Stimulated activated CD4-positive, alpha-beta T cell treated with anti-CD3 and anti-CD28 coated beads, Interleukin-2, amount 100 ng/mL, for 48 hours (primary cell): ENCODE measurements at regions not wholly inside any gene's neighbourhood (a gene's known extent, or its start where the extent isn't known, plus 50 kb on each side); places are given as distances from the start of the nearest gene placed in this dataset.

Source experiments
- DNase-seq, 2 donors: peaks; one replicate each; pipeline ENCODE4 v3.0.0-alpha.2; 2020

- no peak for DNase-seq
These were observed 784.1 kb downstream of the PCDH18 start for GRCh38 chr4:136748165-136748564.

GRCh38 chr4:136743238-136743637 lies 789.1 kb downstream of the PCDH18 start:
- DNase-seq, result no peak

GRCh38 chr4:136742333-136742732 lies 790.0 kb downstream of the PCDH18 start:
- no peak for DNase-seq

- DNase-seq, result no peak
These were observed 790.8 kb downstream of the PCDH18 start for GRCh38 chr4:136741468-136741867.

GRCh38 chr4:136740326-136740725 lies 792.0 kb downstream of the PCDH18 start:
- DNase-seq, result no peak

- no peak for DNase-seq
These were observed 795.2 kb downstream of the PCDH18 start for GRCh38 chr4:136737066-136737465.

- DNase-seq, result no peak
These were observed 801.3 kb downstream of the PCDH18 start for GRCh38 chr4:136731025-136731424.

- no peak for DNase-seq
These were observed 806.8 kb downstream of the PCDH18 start for GRCh38 chr4:136725286-136726081.

- DNase-seq, result no peak
These were observed 819.2 kb downstream of the PCDH18 start for GRCh38 chr4:136713140-136713539.

GRCh38 chr4:136709897-136710296 lies 822.4 kb downstream of the PCDH18 start:
- no peak for DNase-seq

- DNase-seq, result no peak
These were observed 825.4 kb downstream of the PCDH18 start for GRCh38 chr4:136706942-136707341.

GRCh38 chr4:136699905-136700304 lies 832.4 kb downstream of the PCDH18 start:
- DNase-seq, result no peak

GRCh38 chr4:136691607-136692006 lies 840.7 kb downstream of the PCDH18 start:
- no peak for DNase-seq

- DNase-seq, result no peak
These were observed 841.9 kb downstream of the PCDH18 start for GRCh38 chr4:136690360-136690759.

GRCh38 chr4:136687596-136687995 lies 844.7 kb downstream of the PCDH18 start:
- no peak for DNase-seq

GRCh38 chr4:136687118-136687517 lies 845.2 kb downstream of the PCDH18 start:
- no peak for DNase-seq

GRCh38 chr4:136680761-136681160 lies 851.5 kb downstream of the PCDH18 start:
- DNase-seq, result no peak

GRCh38 chr4:136680271-136680670 lies 852.0 kb downstream of the PCDH18 start:
- DNase-seq, result no peak

GRCh38 chr4:136670265-136670664 lies 862.0 kb downstream of the PCDH18 start:
- DNase-seq, result no peak

- DNase-seq, result no peak
These were observed 867.3 kb downstream of the PCDH18 start for GRCh38 chr4:136664988-136665387.

GRCh38 chr4:136662539-136662938 lies 869.8 kb downstream of the PCDH18 start:
- no peak for DNase-seq

- no peak for DNase-seq
These were observed 878.5 kb downstream of the PCDH18 start for GRCh38 chr4:136653640-136654406.

GRCh38 chr4:136651932-136652331 lies 880.4 kb downstream of the PCDH18 start:
- DNase-seq, result no peak

GRCh38 chr4:136651278-136651667 lies 881.0 kb downstream of the PCDH18 start:
- DNase-seq, result no peak
